ENCODE measurements at regions not wholly inside any gene's neighbourhood (a gene's known extent, or its start where the extent isn't known, plus 50 kb on each side); places are given as distances from the start of the nearest gene placed in this dataset.
"Not testable (repeated sequence)": the region's sequence is repeated elsewhere in the genome, so short reads cannot be mapped to it uniquely, and the experiment has no call there.

GRCh38 chr6:4225161-4225872 lies 89.9 kb upstream of the ECI2 start:
- Histone ChIP-seq H3K4me3 (no peak overlapping the region), H3K36me3 (no peaks in the 10 kb centered on the region), H3K27me3 (no peaks in the 10 kb centered on the region), H3K27ac (no peak overlapping the region), H3K9me3 (no peaks in the 10 kb centered on the region), H3K4me1 (peaks cover 0 to 6% (median 0%) of the 10 kb centered on the region in 4 donors)
- no peak for DNase-seq
- 63 to 69% methylated on average over 9 of the region's 9 CpGs for WGBS, 2 donors
- intact Hi-C loops (cut with DNase I) = no loop called here
- TF ChIP-seq POLR2A (IDR thresholded peaks at IDR 0.05) (no peak), CTCF (IDR thresholded peaks at IDR 0.05) (no peak), EP300 (IDR thresholded peaks at IDR 0.05) (no peak), POLR2AphosphoS5 (IDR thresholded peaks at IDR 0.05) (no peak)

- TF ChIP-seq POLR2A (IDR thresholded peaks at IDR 0.05) = no peak
- TF ChIP-seq CTCF (IDR thresholded peaks at IDR 0.05) = no peak
- TF ChIP-seq POLR2AphosphoS5 (IDR thresholded peaks at IDR 0.05) = no peak
- no peak for TF ChIP-seq EP300 (IDR thresholded peaks at IDR 0.05)
- H3K4me3 ChIP-seq = no peak overlapping the region
- no peaks in the 10 kb centered on the region for H3K36me3 ChIP-seq
- no peaks in the 10 kb centered on the region for H3K9me3 ChIP-seq
- no peak for DNase-seq
- no peak overlapping the region for H3K27ac ChIP-seq
- intact Hi-C loops (cut with DNase I) = no loop called here
- no peaks in the 10 kb centered on the region for H3K27me3 ChIP-seq
- H3K4me1 ChIP-seq = peaks cover 0 to 6% (median 0%) of the 10 kb centered on the region in 4 donors
- 48 to 53% methylated on average over 9 of the region's 9 CpGs for WGBS, 2 donors
Observed at GRCh38 chr6:4224067-4224978, 88.9 kb upstream of the ECI2 start.

- intact Hi-C loops (cut with DNase I) = no loop called here
- 88 to 95% methylated on average over 1 of the region's 1 CpG for WGBS, 2 donors
- Histone ChIP-seq H3K4me1 (peaks cover 0 to 6% (median 0%) of the 10 kb centered on the region in 4 donors), H3K27ac (no peak overlapping the region), H3K9me3 (no peaks in the 10 kb centered on the region), H3K27me3 (no peaks in the 10 kb centered on the region), H3K4me3 (no peak overlapping the region), H3K36me3 (no peaks in the 10 kb centered on the region)
- no peak for TF ChIP-seq POLR2AphosphoS5 (IDR thresholded peaks at IDR 0.05)
- no peak for TF ChIP-seq EP300 (IDR thresholded peaks at IDR 0.05)
- TF ChIP-seq CTCF (IDR thresholded peaks at IDR 0.05) = no peak
- no peak for TF ChIP-seq POLR2A (IDR thresholded peaks at IDR 0.05)
- no peak for DNase-seq
Observed at GRCh38 chr6:4220558-4220957, 85.2 kb upstream of the ECI2 start.

GRCh38 chr6:4218619-4219317 lies 83.4 kb upstream of the ECI2 start:
- DNase-seq; H3K4me3 ChIP-seq; H3K4me1 ChIP-seq; H3K9me3 ChIP-seq; H3K27me3 ChIP-seq; H3K27ac ChIP-seq; H3K36me3 ChIP-seq; intact Hi-C loops (cut with DNase I): not testable (repeated sequence)
- 98% methylated on average over 3 of the region's 3 CpGs for WGBS, 2 donors

- intact Hi-C loops (cut with DNase I) = no loop called here
- DNase-seq = no peak
- Histone ChIP-seq H3K27ac (no peak overlapping the region), H3K27me3 (no peaks in the 10 kb centered on the region), H3K4me1 (no peaks in the 10 kb centered on the region), H3K4me3 (no peak overlapping the region), H3K36me3 (no peaks in the 10 kb centered on the region), H3K9me3 (peaks cover 0 to 12% (median 1%) of the 10 kb centered on the region in 4 donors)
- WGBS, 2 donors = 63 to 67% methylated on average over 1 of the region's 1 CpG
- TF ChIP-seq CTCF (IDR thresholded peaks at IDR 0.05) (no peak), EP300 (IDR thresholded peaks at IDR 0.05) (no peak), POLR2A (IDR thresholded peaks at IDR 0.05) (no peak), POLR2AphosphoS5 (IDR thresholded peaks at IDR 0.05) (no peak)
Observed at GRCh38 chr6:4212588-4212987, 77.2 kb upstream of the ECI2 start.

Data from sigmoid colon (tissue), 6 donors.